Hepatocyte (in vitro differentiated cells): ENCODE measurements at regions not wholly inside any gene's neighbourhood (a gene's known extent, or its start where the extent isn't known, plus 50 kb on each side); places are given as distances from the start of the nearest gene placed in this dataset.

Source experiments
- CTCF ChIP-seq: fragments of 200-600 bp; sonication (generic); IDR thresholded peaks from 2 replicates; pipeline ENCODE4 v1.5.1; 2016; ENCODE audit warnings: antibody characterized with exemption, mild to moderate bottlenecking; ENCODE audit not compliant: poor library complexity
- EZH2 ChIP-seq: fragments of 200-600 bp; sonication (generic); IDR thresholded peaks from 2 replicates; pipeline ENCODE4 v1.6.1; 2016; ENCODE audit warnings: antibody characterized with exemption, mild to moderate bottlenecking, borderline replicate concordance
- EZH2phosphoT487 ChIP-seq: fragments of 200-600 bp; sonication (generic); IDR thresholded peaks from one replicate; pipeline ENCODE4 v1.6.1; 2018; ENCODE audit warnings: antibody characterized with exemption, mild to moderate bottlenecking, low read depth, moderate library complexity; ENCODE audit not compliant: unreplicated experiment, severe bottlenecking

- TF ChIP-seq CTCF (no peak), EZH2 (no peak), EZH2phosphoT487 (no peak)
Observed at GRCh38 chr7:16095171-16095950, 326.0 kb downstream of the CRPPA start.
